ENCODE measurements at regions not wholly inside any gene's neighbourhood (a gene's known extent, or its start where the extent isn't known, plus 50 kb on each side); places are given as distances from the start of the nearest gene placed in this dataset.

DNA sequence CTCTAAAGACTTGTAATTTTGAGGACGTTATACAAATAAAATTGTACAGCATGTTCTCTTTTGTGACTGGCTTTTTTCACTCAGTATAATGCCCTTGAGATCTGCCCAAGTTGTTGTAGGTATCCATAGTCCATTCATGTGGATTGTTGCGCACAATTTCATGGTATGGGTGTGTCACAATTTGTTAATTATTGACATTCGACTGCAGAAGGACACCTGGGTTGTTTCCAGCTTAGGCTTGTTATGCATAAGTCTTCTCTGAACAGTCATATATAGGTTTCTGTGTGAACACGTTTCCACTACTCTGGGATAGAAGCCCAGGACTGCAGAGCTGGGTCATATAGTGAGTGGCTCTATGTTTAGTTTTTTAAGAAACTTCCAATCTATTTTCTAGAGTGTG is 800.8 kb upstream of the SALL3 start:
- TF ChIP-seq POLR2AphosphoS5 (IDR thresholded peaks at IDR 0.05) (no peak), POLR2A (IDR thresholded peaks at IDR 0.05) (no peak)
- TF ChIP-seq, protein P1, sequence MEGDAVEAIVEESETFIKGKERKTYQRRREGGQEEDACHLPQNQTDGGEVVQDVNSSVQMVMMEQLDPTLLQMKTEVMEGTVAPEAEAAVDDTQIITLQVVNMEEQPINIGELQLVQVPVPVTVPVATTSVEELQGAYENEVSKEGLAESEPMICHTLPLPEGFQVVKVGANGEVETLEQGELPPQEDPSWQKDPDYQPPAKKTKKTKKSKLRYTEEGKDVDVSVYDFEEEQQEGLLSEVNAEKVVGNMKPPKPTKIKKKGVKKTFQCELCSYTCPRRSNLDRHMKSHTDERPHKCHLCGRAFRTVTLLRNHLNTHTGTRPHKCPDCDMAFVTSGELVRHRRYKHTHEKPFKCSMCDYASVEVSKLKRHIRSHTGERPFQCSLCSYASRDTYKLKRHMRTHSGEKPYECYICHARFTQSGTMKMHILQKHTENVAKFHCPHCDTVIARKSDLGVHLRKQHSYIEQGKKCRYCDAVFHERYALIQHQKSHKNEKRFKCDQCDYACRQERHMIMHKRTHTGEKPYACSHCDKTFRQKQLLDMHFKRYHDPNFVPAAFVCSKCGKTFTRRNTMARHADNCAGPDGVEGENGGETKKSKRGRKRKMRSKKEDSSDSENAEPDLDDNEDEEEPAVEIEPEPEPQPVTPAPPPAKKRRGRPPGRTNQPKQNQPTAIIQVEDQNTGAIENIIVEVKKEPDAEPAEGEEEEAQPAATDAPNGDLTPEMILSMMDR (IDR thresholded peaks at IDR 0.05 in 8 of 11, conservative IDR thresholded peaks at IDR 0.05 in 3 of 11), result no peak

All from spleen (tissue), 7 donors.